HCT116 (cell line): ENCODE measurements at regions not wholly inside any gene's neighbourhood (a gene's known extent, or its start where the extent isn't known, plus 50 kb on each side); places are given as distances from the start of the nearest gene placed in this dataset.

Experiments
- ATAC-seq: fragments of 200-7000 bp; cut with Tn5 transposase; 2 replicates; pipeline ENCODE4 v1.9.1; 2020; ENCODE audit warnings: mild to moderate bottlenecking, moderate library complexity
- BruUV-seq: library from RNA; stranded (reverse); fragments of 400-500 nt; replicated peaks from 2 replicates; lab custom pipeline; 2021; lab: Mats Ljungman, UMichigan
- CTCF ChIA-PET: fragments of 300-600 bp; sonication (Branson Sonifier 250); formaldehyde crosslinking; loops from one replicate; lab custom pipeline; 2021; ENCODE audit warnings: antibody characterized with exemption; lab: Charles Lee
- POLR2A ChIA-PET: fragments of 300-600, 350-600 bp; sonication (Branson Sonifier 250); formaldehyde crosslinking; loops from one replicate; lab custom pipeline; 2021; ENCODE audit warnings: antibody characterized with exemption; lab: Charles Lee
- RAD21 ChIA-PET, 2 experiments: fragments of 300-600 bp; sonication (Branson Sonifier 250); formaldehyde crosslinking; loops; one replicate each; lab custom pipeline; 2023; ENCODE audit warnings: low total read pairs in 2 of 2; ENCODE audit not compliant: uncharacterized antibody in 2 of 2, unreplicated experiment in 2 of 2, low non-redundant PET in 1 of 2; lab: Charles Lee
- DNase-seq: peaks from one replicate; pipeline ENCODE4 v3.0.0-alpha.2; 2010; ENCODE audit warnings: low read depth, low spot score
- H2AFZ ChIP-seq: fragments of 200-600 bp; shearing (Covaris generic), sonication (generic); 2 replicates; pipeline ENCODE4 v1.6.1; 2017; ENCODE audit warnings: low read depth, mixed run types, mixed read lengths, antibody characterized with exemption, low read length; ENCODE audit not compliant: poor library complexity, severe bottlenecking
- H3K27ac ChIP-seq: 2 replicates; pipeline ENCODE4 v1.5.1; 2012; ENCODE audit warnings: low read depth, low read length
- H3K27me3 ChIP-seq: fragments of 200-600 bp; sonication (generic); 2 replicates; pipeline ENCODE4 v1.6.1; 2016; ENCODE audit warnings: mixed run types, low read length, mixed read lengths; ENCODE audit not compliant: insufficient read depth
- H3K36me3 ChIP-seq, 2 experiments: fragments of 200-500 bp in 1 of 2; fragments of 200-600 bp in 1 of 2; sonication (Bioruptor generic) in 1 of 2; sonication (generic) in 1 of 2; 2 replicates each; pipeline versions ENCODE4 v1.5.1 to v1.6.1; 2014 to 2016; ENCODE audit warnings: low read length in 2 of 2, inconsistent platforms in 1 of 2, mixed read lengths in 1 of 2, mixed run types in 1 of 2; ENCODE audit not compliant: insufficient read depth in 2 of 2, control insufficient read depth in 1 of 2
- H3K4me1 ChIP-seq, 2 experiments: fragments of 200-600 bp in 1 of 2; sonication (generic) in 1 of 2; 2 replicates each; pipeline versions ENCODE4 v1.5.1 to v1.6.1; 2012 to 2017; ENCODE audit warnings: low read length in 2 of 2, inconsistent platforms in 1 of 2, mild to moderate bottlenecking in 1 of 2, mixed read lengths in 1 of 2, mixed run types in 1 of 2, moderate library complexity in 1 of 2; ENCODE audit not compliant: insufficient read depth in 2 of 2, control insufficient read depth in 1 of 2
- H3K4me2 ChIP-seq: fragments of 200-600 bp; sonication (generic); 2 replicates; pipeline ENCODE4 v1.6.1; 2017; ENCODE audit warnings: mixed run types, low read length, mixed read lengths
- H3K4me3 ChIP-seq, 2 experiments: fragments of 200-600 bp in 1 of 2; sonication (generic) in 1 of 2; replicated peaks in 1 of 2; 2 replicates each; pipeline ENCODE4 v1.5.1; 2011 to 2016; ENCODE audit warnings: low read length in 2 of 2, control low read depth in 1 of 2, low read depth in 1 of 2, mild to moderate bottlenecking in 1 of 2, mixed read lengths in 1 of 2, mixed run types in 1 of 2
- H3K79me2 ChIP-seq: fragments of 200-600 bp; sonication (generic); 2 replicates; pipeline ENCODE4 v1.6.1; 2017; ENCODE audit warnings: mild to moderate bottlenecking, mixed run types, low read length, moderate library complexity, mixed read lengths; ENCODE audit not compliant: insufficient read depth
- H3K9ac ChIP-seq: fragments of 200-600 bp; sonication (generic); 2 replicates; pipeline ENCODE4 v1.6.1; 2016; ENCODE audit warnings: low read length, mixed read lengths
- H3K9me2 ChIP-seq: fragments of 200-600 bp; sonication (generic), shearing (Covaris generic); 2 replicates; pipeline ENCODE4 v1.6.1; 2017; ENCODE audit warnings: mixed run types, mild to moderate bottlenecking, moderate library complexity; ENCODE audit not compliant: insufficient read depth
- H3K9me3 ChIP-seq, 2 experiments: fragments of 200-500 bp in 1 of 2; fragments of 200-600 bp in 1 of 2; sonication (Bioruptor generic) in 1 of 2; sonication (generic) in 1 of 2; 2 replicates each; pipeline ENCODE4 v1.6.1; 2014 to 2017; ENCODE audit warnings: low read length in 2 of 2, mixed read lengths in 2 of 2, inconsistent platforms in 1 of 2, low read depth in 1 of 2, mild to moderate bottlenecking in 1 of 2, mixed run types in 1 of 2, moderate library complexity in 1 of 2; ENCODE audit not compliant: control insufficient read depth in 1 of 2, insufficient read depth in 1 of 2
- H4K20me1 ChIP-seq: fragments of 200-600 bp; sonication (generic), shearing (Covaris generic); 2 replicates; pipeline ENCODE4 v1.6.1; 2017; ENCODE audit warnings: mixed run types, mild to moderate bottlenecking, moderate library complexity; ENCODE audit not compliant: insufficient read depth
- ATF3 ChIP-seq: IDR thresholded peaks from 2 replicates; pipeline ENCODE4 v1.6.1; 2012
- CTCF ChIP-seq, 3 experiments: fragments of 200-600 bp in 1 of 3; sonication (generic) in 1 of 3; IDR thresholded peaks in 2 of 3; conservative IDR thresholded peaks in 1 of 3; 2 replicates each; pipeline ENCODE4 v1.5.1; 2012 to 2017; ENCODE audit warnings: low read depth in 2 of 3, low read length in 2 of 3, antibody characterized with exemption in 1 of 3, borderline replicate concordance in 1 of 3, control low read depth in 1 of 3, mild to moderate bottlenecking in 1 of 3, mixed read lengths in 1 of 3, mixed run types in 1 of 3, moderate library complexity in 1 of 3; ENCODE audit not compliant: insufficient read depth in 1 of 3
- EGR1 ChIP-seq: IDR thresholded peaks from 2 replicates; pipeline ENCODE4 v1.6.1; 2012; ENCODE audit warnings: low read depth
- ELF1 ChIP-seq: IDR thresholded peaks from 2 replicates; pipeline ENCODE4 v1.6.1; 2012; ENCODE audit warnings: low read depth, borderline replicate concordance
- EZH2 ChIP-seq: fragments of 200-600 bp; sonication (generic); IDR thresholded peaks from 2 replicates; pipeline ENCODE4 v1.6.1; 2017; ENCODE audit warnings: antibody characterized with exemption, mixed run types
- FOSL1 ChIP-seq: IDR thresholded peaks from 2 replicates; pipeline ENCODE4 v1.6.1; 2012; ENCODE audit warnings: low read depth
- JUND ChIP-seq: IDR thresholded peaks from 2 replicates; pipeline ENCODE4 v1.6.1; 2012
- POLR2A ChIP-seq: IDR thresholded peaks from 2 replicates; pipeline ENCODE4 v1.7.0; 2011; ENCODE audit warnings: borderline replicate concordance; ENCODE audit not compliant: insufficient read depth, insufficient read length; ENCODE audit errors: extremely low read depth
- POLR2AphosphoS5 ChIP-seq: IDR thresholded peaks from 2 replicates; pipeline ENCODE4 v1.6.1; 2011; ENCODE audit warnings: mild to moderate bottlenecking, low read depth, low read length, moderate library complexity
- RAD21 ChIP-seq: IDR thresholded peaks from 2 replicates; pipeline ENCODE4 v1.6.1; 2012; ENCODE audit warnings: low read depth, mild to moderate bottlenecking
- SIN3A ChIP-seq: IDR thresholded peaks from 2 replicates; pipeline ENCODE4 v1.6.1; 2012; ENCODE audit warnings: low read depth
- SP1 ChIP-seq: IDR thresholded peaks from 2 replicates; pipeline ENCODE4 v1.6.1; 2012; ENCODE audit warnings: low read depth
- SRF ChIP-seq: IDR thresholded peaks from 2 replicates; pipeline ENCODE4 v1.6.1; 2012; ENCODE audit warnings: low read depth
- TCF7L2 ChIP-seq: IDR thresholded peaks from 2 replicates; pipeline ENCODE4 v1.7.0; 2011; ENCODE audit warnings: borderline replicate concordance, inconsistent platforms; ENCODE audit not compliant: insufficient read depth, insufficient read length; ENCODE audit errors: extremely low read depth
- YY1 ChIP-seq: IDR thresholded peaks from 2 replicates; pipeline ENCODE4 v1.6.1; 2011; ENCODE audit warnings: low read length, low read depth, moderate library complexity, mild to moderate bottlenecking; ENCODE audit not compliant: insufficient replicate concordance; ENCODE audit errors: extremely low read depth
- ZFX ChIP-seq: fragments of 450-650 bp; IDR thresholded peaks from 2 replicates; pipeline ENCODE4 v1.6.1; 2017
- ZNF274 ChIP-seq: fragments of 200-500 bp; sonication (Bioruptor generic); IDR thresholded peaks from 2 replicates; pipeline ENCODE4 v1.6.1; 2014; ENCODE audit warnings: mild to moderate bottlenecking, low read depth, low read length, inconsistent platforms
- intact Hi-C: fragments of 100-400 bp; cut with micrococcal nuclease; formaldehyde crosslinking; loops from 2 replicates; pipeline ENCODE4 v1.10.0; 2022
- TF ChIP-seq, protein P1 (sequence below): IDR thresholded peaks from 2 replicates; pipeline ENCODE4 v1.6.1; 2012; ENCODE audit warnings: low read depth
- TF ChIP-seq, protein P2 (sequence below): IDR thresholded peaks from 2 replicates; pipeline ENCODE4 v1.6.1; 2011; ENCODE audit warnings: mild to moderate bottlenecking, low read length, moderate library complexity; ENCODE audit not compliant: insufficient replicate concordance; ENCODE audit errors: extremely low read depth

DNA sequence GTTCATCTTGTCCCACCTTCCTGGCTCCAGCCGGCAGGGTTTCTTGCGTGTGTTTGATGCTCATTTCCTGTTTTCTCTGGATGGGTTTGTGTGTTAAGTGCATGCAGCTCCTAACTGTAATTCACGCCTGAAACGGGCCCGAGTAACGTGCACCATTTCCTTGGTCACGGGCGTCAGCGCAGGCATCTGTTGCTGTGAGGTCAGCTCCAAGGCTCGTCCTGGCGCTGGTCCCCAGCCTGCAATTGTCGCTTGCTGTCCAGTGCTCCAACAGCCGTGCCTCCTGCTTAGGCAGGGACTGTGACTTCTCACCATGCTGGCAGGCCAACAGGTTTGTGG lies 201.1 kb downstream of the GLRX3 start:
- Histone ChIP-seq H3K4me1 (no peaks in the 10 kb centered on the region), H3K79me2 (no peaks in the 10 kb centered on the region), H4K20me1 (no peaks in the 10 kb centered on the region), H2AFZ (no peak overlapping the region), H3K4me3 (no peak overlapping the region), H3K9me3 (no peaks in the 10 kb centered on the region), H3K9ac (no peak overlapping the region), H3K27ac (no peak overlapping the region), H3K4me2 (no peak overlapping the region), H3K36me3 (no peaks in the 10 kb centered on the region), H3K27me3 (no peaks in the 10 kb centered on the region), H3K9me2 (no peaks in the 10 kb centered on the region)
- POLR2A ChIA-PET: no interaction called here
- ATAC-seq (no peak), DNase-seq (no peak)
- BruUV-seq: no TSS peak
- RAD21 ChIA-PET: no interaction called here
- TF ChIP-seq POLR2A (no peak), EZH2 (no peak), POLR2AphosphoS5 (no peak), ZFX (no peak), ZNF274 (no peak), CTCF (IDR thresholded peaks at IDR 0.05 in 2 of 3, conservative IDR thresholded peaks at IDR 0.05 in 1 of 3; ENCODE audit: borderline replicate concordance in 1 of 3, insufficient read depth in 1 of 3, low read depth in 2 of 3, low read length in 2 of 3) (no peak), TCF7L2 (no peak), RAD21 (no peak), SP1 (no peak), FOSL1 (no peak), SRF (no peak), ATF3 (no peak), SIN3A (no peak), YY1 (no peak), JUND (no peak), EGR1 (no peak), ELF1 (no peak)
- TF ChIP-seq, protein P1, sequence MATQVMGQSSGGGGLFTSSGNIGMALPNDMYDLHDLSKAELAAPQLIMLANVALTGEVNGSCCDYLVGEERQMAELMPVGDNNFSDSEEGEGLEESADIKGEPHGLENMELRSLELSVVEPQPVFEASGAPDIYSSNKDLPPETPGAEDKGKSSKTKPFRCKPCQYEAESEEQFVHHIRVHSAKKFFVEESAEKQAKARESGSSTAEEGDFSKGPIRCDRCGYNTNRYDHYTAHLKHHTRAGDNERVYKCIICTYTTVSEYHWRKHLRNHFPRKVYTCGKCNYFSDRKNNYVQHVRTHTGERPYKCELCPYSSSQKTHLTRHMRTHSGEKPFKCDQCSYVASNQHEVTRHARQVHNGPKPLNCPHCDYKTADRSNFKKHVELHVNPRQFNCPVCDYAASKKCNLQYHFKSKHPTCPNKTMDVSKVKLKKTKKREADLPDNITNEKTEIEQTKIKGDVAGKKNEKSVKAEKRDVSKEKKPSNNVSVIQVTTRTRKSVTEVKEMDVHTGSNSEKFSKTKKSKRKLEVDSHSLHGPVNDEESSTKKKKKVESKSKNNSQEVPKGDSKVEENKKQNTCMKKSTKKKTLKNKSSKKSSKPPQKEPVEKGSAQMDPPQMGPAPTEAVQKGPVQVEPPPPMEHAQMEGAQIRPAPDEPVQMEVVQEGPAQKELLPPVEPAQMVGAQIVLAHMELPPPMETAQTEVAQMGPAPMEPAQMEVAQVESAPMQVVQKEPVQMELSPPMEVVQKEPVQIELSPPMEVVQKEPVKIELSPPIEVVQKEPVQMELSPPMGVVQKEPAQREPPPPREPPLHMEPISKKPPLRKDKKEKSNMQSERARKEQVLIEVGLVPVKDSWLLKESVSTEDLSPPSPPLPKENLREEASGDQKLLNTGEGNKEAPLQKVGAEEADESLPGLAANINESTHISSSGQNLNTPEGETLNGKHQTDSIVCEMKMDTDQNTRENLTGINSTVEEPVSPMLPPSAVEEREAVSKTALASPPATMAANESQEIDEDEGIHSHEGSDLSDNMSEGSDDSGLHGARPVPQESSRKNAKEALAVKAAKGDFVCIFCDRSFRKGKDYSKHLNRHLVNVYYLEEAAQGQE: no peak
- TF ChIP-seq, protein P2, sequence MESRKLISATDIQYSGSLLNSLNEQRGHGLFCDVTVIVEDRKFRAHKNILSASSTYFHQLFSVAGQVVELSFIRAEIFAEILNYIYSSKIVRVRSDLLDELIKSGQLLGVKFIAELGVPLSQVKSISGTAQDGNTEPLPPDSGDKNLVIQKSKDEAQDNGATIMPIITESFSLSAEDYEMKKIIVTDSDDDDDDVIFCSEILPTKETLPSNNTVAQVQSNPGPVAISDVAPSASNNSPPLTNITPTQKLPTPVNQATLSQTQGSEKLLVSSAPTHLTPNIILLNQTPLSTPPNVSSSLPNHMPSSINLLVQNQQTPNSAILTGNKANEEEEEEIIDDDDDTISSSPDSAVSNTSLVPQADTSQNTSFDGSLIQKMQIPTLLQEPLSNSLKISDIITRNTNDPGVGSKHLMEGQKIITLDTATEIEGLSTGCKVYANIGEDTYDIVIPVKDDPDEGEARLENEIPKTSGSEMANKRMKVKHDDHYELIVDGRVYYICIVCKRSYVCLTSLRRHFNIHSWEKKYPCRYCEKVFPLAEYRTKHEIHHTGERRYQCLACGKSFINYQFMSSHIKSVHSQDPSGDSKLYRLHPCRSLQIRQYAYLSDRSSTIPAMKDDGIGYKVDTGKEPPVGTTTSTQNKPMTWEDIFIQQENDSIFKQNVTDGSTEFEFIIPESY: no peak
- intact Hi-C loops: no loop called here
- CTCF ChIA-PET: no interaction called here
